ENCODE measurements at regions not wholly inside any gene's neighbourhood (a gene's known extent, or its start where the extent isn't known, plus 50 kb on each side); places are given as distances from the start of the nearest gene placed in this dataset.

DNA sequence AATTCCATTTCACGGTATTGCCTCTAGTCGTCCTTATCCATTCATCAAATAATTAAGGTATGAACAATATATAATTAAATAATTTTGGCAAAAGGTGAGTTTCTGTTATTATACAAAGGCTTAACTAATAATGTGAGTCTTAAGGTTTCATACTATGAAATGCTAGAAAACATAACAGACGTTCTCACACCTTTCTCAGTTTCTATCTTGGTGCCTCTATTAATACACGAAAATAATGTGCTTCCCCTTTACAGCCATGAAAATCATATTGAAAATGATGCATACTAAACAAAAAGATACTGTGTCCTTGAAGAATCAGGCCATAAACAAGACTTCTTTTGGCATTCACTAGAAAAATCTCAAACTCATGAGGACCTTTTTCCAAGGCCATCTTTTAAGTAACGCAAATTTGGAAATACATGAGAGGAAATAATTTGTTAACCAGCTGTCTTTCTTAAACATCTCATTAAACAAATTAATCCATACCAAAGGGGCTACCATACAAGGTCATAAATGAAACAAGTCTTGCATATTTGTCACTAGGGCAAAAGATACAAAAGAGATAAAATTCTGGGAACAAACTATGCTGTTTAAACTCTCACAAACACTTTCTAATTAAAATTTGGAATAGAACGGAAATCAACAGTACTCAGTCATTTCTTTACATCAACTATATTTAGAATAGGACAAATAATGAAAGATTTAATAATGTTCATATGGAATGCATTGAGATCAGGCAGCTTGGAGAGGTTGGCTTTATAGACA lies 53.9 kb upstream of the CAV2 start:
- TF ChIP-seq ZFP30 (CRISPR knock-in tag; IDR thresholded peaks at IDR 0.05) = no peak
- TF ChIP-seq, protein P1, sequence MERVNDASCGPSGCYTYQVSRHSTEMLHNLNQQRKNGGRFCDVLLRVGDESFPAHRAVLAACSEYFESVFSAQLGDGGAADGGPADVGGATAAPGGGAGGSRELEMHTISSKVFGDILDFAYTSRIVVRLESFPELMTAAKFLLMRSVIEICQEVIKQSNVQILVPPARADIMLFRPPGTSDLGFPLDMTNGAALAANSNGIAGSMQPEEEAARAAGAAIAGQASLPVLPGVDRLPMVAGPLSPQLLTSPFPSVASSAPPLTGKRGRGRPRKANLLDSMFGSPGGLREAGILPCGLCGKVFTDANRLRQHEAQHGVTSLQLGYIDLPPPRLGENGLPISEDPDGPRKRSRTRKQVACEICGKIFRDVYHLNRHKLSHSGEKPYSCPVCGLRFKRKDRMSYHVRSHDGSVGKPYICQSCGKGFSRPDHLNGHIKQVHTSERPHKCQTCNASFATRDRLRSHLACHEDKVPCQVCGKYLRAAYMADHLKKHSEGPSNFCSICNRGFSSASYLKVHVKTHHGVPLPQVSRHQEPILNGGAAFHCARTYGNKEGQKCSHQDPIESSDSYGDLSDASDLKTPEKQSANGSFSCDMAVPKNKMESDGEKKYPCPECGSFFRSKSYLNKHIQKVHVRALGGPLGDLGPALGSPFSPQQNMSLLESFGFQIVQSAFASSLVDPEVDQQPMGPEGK (CRISPR knock-in tag; IDR thresholded peaks at IDR 0.05; ENCODE audit: borderline replicate concordance) = no peak
- TF ChIP-seq, protein P2, sequence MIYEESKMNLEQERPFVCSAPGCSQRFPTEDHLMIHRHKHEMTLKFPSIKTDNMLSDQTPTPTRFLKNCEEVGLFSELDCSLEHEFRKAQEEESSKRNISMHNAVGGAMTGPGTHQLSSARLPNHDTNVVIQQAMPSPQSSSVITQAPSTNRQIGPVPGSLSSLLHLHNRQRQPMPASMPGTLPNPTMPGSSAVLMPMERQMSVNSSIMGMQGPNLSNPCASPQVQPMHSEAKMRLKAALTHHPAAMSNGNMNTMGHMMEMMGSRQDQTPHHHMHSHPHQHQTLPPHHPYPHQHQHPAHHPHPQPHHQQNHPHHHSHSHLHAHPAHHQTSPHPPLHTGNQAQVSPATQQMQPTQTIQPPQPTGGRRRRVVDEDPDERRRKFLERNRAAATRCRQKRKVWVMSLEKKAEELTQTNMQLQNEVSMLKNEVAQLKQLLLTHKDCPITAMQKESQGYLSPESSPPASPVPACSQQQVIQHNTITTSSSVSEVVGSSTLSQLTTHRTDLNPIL (CRISPR knock-in tag; IDR thresholded peaks at IDR 0.05; ENCODE audit: low read depth) = no peak
- TF ChIP-seq TOX (CRISPR knock-in tag; IDR thresholded peaks at IDR 0.05; ENCODE audit: borderline replicate concordance) = no peak
- no peak for TF ChIP-seq CSRNP3 (CRISPR knock-in tag; IDR thresholded peaks at IDR 0.05)
- TF ChIP-seq OSR1 (CRISPR knock-in tag; IDR thresholded peaks at IDR 0.05) = no peak
- TF ChIP-seq ZNF565 (CRISPR knock-in tag; conservative IDR thresholded peaks at IDR 0.05; ENCODE audit: low read depth) = no peak
- TF ChIP-seq TSHZ2 (CRISPR knock-in tag; IDR thresholded peaks at IDR 0.05) = no peak
- no peak for TF ChIP-seq ISL1 (CRISPR knock-in tag; IDR thresholded peaks at IDR 0.05)
- TF ChIP-seq ARNTL (CRISPR knock-in tag; IDR thresholded peaks at IDR 0.05; ENCODE audit: borderline replicate concordance, low read depth) = no peak

Measured in SK-N-SH treated with all-trans-retinoic acid at 6 μM for 48 hours (cell line).